GM23338 (cell line): ENCODE measurements at regions not wholly inside any gene's neighbourhood (a gene's known extent, or its start where the extent isn't known, plus 50 kb on each side); places are given as distances from the start of the nearest gene placed in this dataset.

Source experiments
- CREB1 ChIP-seq: fragments of 250-450 bp; sonication (Bioruptor Pico); IDR thresholded peaks from 2 replicates; pipeline ENCODE4 v1.5.0; 2020; ENCODE audit warnings: low read depth, mild to moderate bottlenecking, moderate library complexity
- CTCF ChIP-seq, 2 experiments: fragments of 200-600 bp in 1 of 2; sonication (generic) in 1 of 2; conservative IDR thresholded peaks; 2 replicates each; pipeline versions ENCODE4 v1.5.1 to v1.6.1; 2016 to 2017; ENCODE audit warnings: antibody characterized with exemption in 2 of 2, low read depth in 2 of 2, mild to moderate bottlenecking in 2 of 2, moderate library complexity in 1 of 2
- ETS1 ChIP-seq: IDR thresholded peaks from 2 replicates; pipeline ENCODE4 v1.6.1; 2016; ENCODE audit warnings: antibody characterized with exemption
- EZH2 ChIP-seq: fragments of 200-600 bp; sonication (generic); IDR thresholded peaks from one replicate; pipeline ENCODE4 v1.8.0; 2017; ENCODE audit warnings: antibody characterized with exemption, mild to moderate bottlenecking, low read depth; ENCODE audit not compliant: unreplicated experiment
- EZH2phosphoT487 ChIP-seq: fragments of 200-600 bp; sonication (generic); IDR thresholded peaks from one replicate; pipeline ENCODE4 v1.8.1; 2018; ENCODE audit warnings: antibody characterized with exemption; ENCODE audit not compliant: unreplicated experiment
- JUNB ChIP-seq: IDR thresholded peaks from one replicate; pipeline ENCODE4 v1.6.1; 2016; ENCODE audit warnings: antibody characterized with exemption; ENCODE audit not compliant: unreplicated experiment
- NANOG ChIP-seq: IDR thresholded peaks from 2 replicates; pipeline ENCODE4 v1.6.1; 2016; ENCODE audit warnings: antibody characterized with exemption, borderline replicate concordance
- POLR2AphosphoS5 ChIP-seq: IDR thresholded peaks from 2 replicates; pipeline ENCODE4 v1.6.1; 2016; ENCODE audit warnings: antibody characterized with exemption, low read depth
- REST ChIP-seq: IDR thresholded peaks from one replicate; pipeline ENCODE4 v1.6.1; 2018; ENCODE audit warnings: antibody characterized with exemption; ENCODE audit not compliant: unreplicated experiment
- STAT1 ChIP-seq: IDR thresholded peaks from one replicate; pipeline ENCODE4 v1.6.1; 2016; ENCODE audit warnings: antibody characterized with exemption; ENCODE audit not compliant: unreplicated experiment
- ZNF114 ChIP-seq: fragments of 250-450 bp; sonication (Bioruptor Pico); IDR thresholded peaks from 2 replicates; pipeline ENCODE4 v1.5.0; 2020; ENCODE audit warnings: mild to moderate bottlenecking, moderate library complexity
- ZNF331 ChIP-seq: fragments of 250-450 bp; sonication (Bioruptor Pico); IDR thresholded peaks from 2 replicates; pipeline ENCODE4 v1.5.0; 2020; ENCODE audit warnings: low read depth, mild to moderate bottlenecking, moderate library complexity
- ZNF462 ChIP-seq: fragments of 250-450 bp; sonication (Bioruptor Pico); IDR thresholded peaks from 2 replicates; pipeline ENCODE4 v1.5.0; 2020; ENCODE audit warnings: mild to moderate bottlenecking, moderate library complexity

GRCh38 chr20:52799130-52799529 is 173.0 kb upstream of the TSHZ2 start:
- no peak for TF ChIP-seq CTCF (conservative IDR thresholded peaks at IDR 0.05; ENCODE audit: low read depth in 2 of 2)
- TF ChIP-seq REST = no peak
- TF ChIP-seq POLR2AphosphoS5 = no peak
- no peak for TF ChIP-seq EZH2phosphoT487
- no peak for TF ChIP-seq CREB1 (CRISPR knock-in tag)
- TF ChIP-seq STAT1 = no peak
- TF ChIP-seq EZH2 = no peak
- no peak for TF ChIP-seq JUNB
- TF ChIP-seq ZNF114 (CRISPR knock-in tag) = no peak
- TF ChIP-seq NANOG = no peak
- no peak for TF ChIP-seq ETS1
- TF ChIP-seq ZNF462 (CRISPR knock-in tag) = no peak
- no peak for TF ChIP-seq ZNF331
